ENCODE measurements at regions not wholly inside any gene's neighbourhood (a gene's known extent, or its start where the extent isn't known, plus 50 kb on each side); places are given as distances from the start of the nearest gene placed in this dataset.

GRCh38 chr5:28714907-28715698, 1676.7 kb upstream of the CDH9 start:
- no peak for TF ChIP-seq CTCF (IDR thresholded peaks at IDR 0.05)
- no peak for TF ChIP-seq POLR2A (IDR thresholded peaks at IDR 0.05)
- no peak for TF ChIP-seq POLR2AphosphoS5 (IDR thresholded peaks at IDR 0.05)
- no peak for TF ChIP-seq EP300 (IDR thresholded peaks at IDR 0.05)
